CD1c-positive myeloid dendritic cell (primary cell): ENCODE measurements at regions not wholly inside any gene's neighbourhood (a gene's known extent, or its start where the extent isn't known, plus 50 kb on each side); places are given as distances from the start of the nearest gene placed in this dataset.
"Not testable (repeated sequence)": the region's sequence is repeated elsewhere in the genome, so short reads cannot be mapped to it uniquely, and the experiment has no call there.

Source experiments
- DNase-seq: peaks from one replicate; pipeline ENCODE4 v3.0.0-alpha.2; 2016; ENCODE audit errors: extremely low spot score

GRCh38 chr4:91653067-91653466 is 650.7 kb upstream of the GRID2 start:
- no peak for DNase-seq

GRCh38 chr4:91681091-91681490 is 622.7 kb upstream of the GRID2 start:
- no peak for DNase-seq

DNA sequence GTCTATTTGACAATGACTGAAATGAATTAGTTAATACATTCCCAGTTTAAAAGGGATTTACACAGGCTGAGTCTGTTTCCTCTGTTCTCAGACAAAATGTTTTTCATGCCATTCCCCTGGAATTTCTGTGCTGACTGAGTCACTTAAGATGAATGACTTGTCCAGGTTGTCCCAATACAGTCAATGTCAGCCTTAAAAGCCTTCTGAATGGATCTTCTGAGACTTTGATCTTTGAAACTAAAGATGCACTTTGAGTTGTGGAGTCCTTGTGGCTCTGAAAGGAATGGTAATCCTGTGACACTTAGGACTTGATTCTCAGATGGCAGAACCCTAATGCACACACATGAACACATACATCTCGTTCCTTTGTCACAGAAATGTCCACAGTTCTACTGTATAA is 622.2 kb upstream of the GRID2 start:
- DNase-seq: no peak

- no peak for DNase-seq
Measured at GRCh38 chr4:91684955-91685354, 618.8 kb upstream of the GRID2 start.

DNA sequence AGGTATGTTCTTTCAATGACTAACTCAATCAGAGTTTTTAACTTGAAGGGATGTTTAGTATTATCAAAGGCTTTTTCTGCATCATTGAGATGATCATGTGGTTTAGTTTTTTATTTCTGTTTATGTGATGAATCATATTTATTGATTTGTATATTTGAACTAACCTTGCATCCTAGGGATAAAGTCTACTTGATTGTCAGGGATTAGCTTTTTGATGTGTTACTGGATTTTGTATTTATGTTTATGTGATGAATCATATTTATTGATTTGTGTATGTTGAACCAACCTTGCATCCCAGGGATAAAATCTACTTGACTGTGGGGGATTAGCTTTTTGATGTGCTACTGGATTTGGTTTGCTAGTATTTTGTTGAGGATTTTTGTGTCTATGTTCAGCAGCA is 615.4 kb upstream of the GRID2 start:
- DNase-seq: no peak

- DNase-seq: not testable (repeated sequence)
Measured at GRCh38 chr4:91699691-91700090, 604.1 kb upstream of the GRID2 start.

GRCh38 chr4:91729851-91730250 is 573.9 kb upstream of the GRID2 start:
- no peak for DNase-seq

GRCh38 chr4:91734682-91735081 is 569.1 kb upstream of the GRID2 start:
- no peak for DNase-seq

DNA sequence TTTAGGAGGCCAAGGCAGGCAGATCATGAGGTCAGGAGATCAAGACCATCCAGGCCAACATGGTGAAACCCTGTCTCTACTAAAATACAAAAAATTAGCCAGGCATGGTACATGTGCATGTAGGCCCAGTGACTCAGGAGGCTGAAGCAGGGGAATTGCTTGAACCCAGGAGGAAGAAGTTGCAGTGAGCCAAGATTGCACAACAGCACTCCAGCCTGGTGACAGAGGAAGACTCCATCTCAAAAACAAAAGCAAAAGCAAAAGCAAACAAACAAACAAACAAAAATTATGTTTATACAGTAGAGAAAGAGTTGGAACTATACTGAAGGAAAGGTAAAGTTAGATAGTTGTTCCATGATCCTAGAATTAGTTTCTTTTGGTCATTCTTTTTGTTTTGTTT is 564.9 kb upstream of the GRID2 start:
- DNase-seq: not testable (repeated sequence)

- no peak for DNase-seq
Measured at GRCh38 chr4:91746551-91746950, 557.2 kb upstream of the GRID2 start.

- DNase-seq: no peak
Measured at GRCh38 chr4:91751961-91752360, 551.8 kb upstream of the GRID2 start.

- DNase-seq: no peak
Measured at GRCh38 chr4:91754716-91755115, 549.0 kb upstream of the GRID2 start.

DNA sequence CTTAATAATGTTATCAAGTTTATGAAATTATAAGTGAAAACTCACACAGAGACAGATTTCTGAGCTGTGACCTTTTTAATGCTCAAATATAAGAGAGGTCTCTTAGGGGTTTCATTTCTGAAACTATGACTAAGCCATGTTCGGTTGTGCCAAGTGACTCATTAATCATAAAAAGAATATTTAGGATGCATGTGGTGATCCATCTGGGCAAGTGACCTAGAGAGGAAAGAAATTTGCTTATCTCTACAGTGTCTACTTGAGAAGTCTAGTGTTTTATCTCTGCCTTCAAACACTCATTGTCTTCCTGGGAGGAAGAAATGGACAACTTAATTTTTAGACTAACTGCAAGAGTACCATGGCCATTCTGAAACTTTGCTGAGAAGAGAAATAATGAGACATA is 545.3 kb upstream of the GRID2 start:
- no peak for DNase-seq

DNA sequence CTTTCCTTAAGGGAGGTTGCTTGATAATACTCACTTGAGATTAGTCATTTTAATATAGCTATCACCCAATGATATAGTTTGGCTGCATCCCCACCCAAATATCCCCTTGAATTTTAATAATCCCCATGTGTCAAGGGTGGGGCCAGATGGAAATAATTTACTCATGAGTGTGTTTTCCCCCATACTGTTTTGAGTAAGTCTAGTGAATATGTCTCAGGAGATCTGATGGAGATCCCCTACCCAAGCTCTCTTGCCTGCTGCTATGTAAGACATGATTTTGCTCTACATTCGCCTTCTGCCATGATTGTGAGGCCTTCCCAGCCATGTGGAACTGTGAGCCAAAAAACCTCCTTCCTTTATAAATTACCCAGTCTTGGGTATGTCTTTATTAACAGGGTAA is 539.7 kb upstream of the GRID2 start:
- DNase-seq: no peak

GRCh38 chr4:91769912-91770311 is 533.9 kb upstream of the GRID2 start:
- no peak for DNase-seq

DNA sequence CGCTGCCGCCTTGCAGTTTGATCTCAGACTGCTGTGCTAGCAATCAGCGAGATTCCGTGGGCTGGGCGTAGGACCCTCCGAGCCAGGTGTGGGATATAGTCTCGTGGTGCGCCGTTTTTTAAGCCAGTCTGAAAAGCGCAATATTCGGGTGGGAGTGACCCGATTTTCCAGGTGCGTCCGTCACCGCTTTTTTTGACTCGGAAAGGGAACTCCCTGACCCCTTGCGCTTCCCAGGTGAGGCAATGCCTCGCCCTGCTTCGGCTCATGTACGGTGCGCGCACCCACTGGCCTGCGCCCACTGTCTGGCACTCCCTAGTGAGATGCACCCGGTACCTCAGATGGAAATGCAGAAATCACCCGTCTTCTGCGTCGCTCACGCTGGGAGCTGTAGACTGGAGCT is 512.1 kb upstream of the GRID2 start:
- not testable (repeated sequence) for DNase-seq

DNA sequence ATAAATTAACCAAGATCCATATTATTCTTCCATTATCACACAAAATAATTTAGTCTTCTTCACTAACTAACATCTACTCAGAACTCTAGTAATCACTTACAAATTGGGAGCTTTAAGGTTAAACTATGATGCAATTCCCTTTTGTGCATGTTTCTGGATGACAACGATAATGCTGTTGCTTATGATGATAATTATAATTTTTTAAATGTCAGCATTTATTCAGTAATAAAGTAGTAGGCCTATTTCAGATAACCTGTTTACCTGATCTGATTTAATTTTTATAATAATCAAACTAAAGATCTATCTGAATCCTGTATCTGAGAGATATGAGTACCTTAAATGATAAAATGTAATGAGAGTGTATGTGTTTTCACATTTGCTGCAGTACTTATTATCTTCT is 507.8 kb upstream of the GRID2 start:
- DNase-seq: no peak

DNA sequence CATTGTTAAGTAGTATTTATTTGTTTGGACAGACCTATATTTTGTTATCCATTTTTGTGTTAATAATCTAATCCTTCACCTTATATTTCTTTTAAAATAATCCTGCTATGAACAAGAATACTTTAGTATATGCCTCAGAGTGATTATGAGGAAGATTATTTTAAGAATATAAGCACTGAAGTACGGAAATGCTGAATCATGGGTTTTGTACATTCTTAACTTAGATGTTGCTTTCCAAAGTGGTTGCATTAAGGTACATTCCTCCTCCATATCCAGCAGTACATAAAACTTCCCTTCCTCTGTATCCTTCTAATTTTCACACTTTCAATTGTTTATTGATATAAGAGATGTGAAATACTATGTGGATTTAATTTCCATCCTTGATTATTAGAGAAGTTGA is 491.4 kb upstream of the GRID2 start:
- no peak for DNase-seq

DNA sequence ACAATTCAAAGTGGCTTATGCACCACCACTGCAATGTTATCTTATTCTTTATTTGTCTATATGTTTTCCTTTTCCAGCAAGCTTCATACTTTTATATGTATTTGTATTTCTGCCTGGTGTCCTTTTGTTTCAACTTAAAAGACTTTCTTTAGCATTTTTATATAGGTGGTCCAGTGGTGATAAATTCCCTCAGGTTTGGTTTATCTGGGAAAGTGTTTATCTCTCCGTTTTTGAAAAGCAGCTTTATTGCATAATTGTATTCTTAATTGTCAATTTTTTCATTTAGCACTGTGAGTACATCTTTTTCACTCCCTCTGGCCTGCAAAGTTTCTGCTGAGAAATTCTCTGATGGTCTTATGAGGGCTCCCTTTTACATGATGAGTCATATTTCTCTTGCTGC is 479.0 kb upstream of the GRID2 start:
- DNase-seq: no peak

GRCh38 chr4:91826186-91826585 is 477.6 kb upstream of the GRID2 start:
- DNase-seq: no peak

- DNase-seq: no peak
Measured at GRCh38 chr4:91827914-91828313, 475.9 kb upstream of the GRID2 start.

- no peak for DNase-seq
Measured at GRCh38 chr4:91829531-91829930, 474.2 kb upstream of the GRID2 start.

GRCh38 chr4:91830681-91831395 is 472.9 kb upstream of the GRID2 start:
- DNase-seq: no peak

- no peak for DNase-seq
Measured at GRCh38 chr4:91837608-91838029, 466.1 kb upstream of the GRID2 start.
